C4-2B (cell line): ENCODE measurements at regions not wholly inside any gene's neighbourhood (a gene's known extent, or its start where the extent isn't known, plus 50 kb on each side); places are given as distances from the start of the nearest gene placed in this dataset.

Source experiments
- ZFX ChIP-seq: fragments of 450-650 bp; IDR thresholded peaks from 2 replicates; pipeline ENCODE4 v1.6.1; 2017
- TF ChIP-seq, protein P1 (sequence below): fragments of 450-650 bp; conservative IDR thresholded peaks from 2 replicates; pipeline ENCODE4 v1.5.1; 2017; ENCODE audit warnings: mild to moderate bottlenecking

DNA sequence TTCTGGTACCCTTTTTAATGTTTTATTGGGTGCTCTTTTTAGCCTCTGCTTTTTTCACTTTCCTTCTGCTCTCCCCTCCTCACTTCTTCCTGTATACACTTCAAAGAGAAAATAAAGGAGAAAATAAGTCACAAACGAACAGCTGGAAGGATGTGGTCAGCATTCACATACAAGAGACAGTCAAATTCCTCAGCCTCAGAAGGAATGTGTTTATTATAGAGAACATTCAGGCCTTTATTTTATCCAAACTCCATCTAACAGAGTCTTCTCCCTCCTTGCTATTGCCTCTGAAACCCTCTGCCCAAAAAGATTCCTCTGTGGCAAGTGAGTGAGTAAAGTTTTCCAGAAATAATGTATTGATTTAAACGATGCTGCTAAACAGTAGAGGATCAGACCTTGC is 490.4 kb downstream of the FRK start:
- TF ChIP-seq, protein P1, sequence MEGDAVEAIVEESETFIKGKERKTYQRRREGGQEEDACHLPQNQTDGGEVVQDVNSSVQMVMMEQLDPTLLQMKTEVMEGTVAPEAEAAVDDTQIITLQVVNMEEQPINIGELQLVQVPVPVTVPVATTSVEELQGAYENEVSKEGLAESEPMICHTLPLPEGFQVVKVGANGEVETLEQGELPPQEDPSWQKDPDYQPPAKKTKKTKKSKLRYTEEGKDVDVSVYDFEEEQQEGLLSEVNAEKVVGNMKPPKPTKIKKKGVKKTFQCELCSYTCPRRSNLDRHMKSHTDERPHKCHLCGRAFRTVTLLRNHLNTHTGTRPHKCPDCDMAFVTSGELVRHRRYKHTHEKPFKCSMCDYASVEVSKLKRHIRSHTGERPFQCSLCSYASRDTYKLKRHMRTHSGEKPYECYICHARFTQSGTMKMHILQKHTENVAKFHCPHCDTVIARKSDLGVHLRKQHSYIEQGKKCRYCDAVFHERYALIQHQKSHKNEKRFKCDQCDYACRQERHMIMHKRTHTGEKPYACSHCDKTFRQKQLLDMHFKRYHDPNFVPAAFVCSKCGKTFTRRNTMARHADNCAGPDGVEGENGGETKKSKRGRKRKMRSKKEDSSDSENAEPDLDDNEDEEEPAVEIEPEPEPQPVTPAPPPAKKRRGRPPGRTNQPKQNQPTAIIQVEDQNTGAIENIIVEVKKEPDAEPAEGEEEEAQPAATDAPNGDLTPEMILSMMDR, result no peak
- no peak for TF ChIP-seq ZFX
